ENCODE measurements at regions not wholly inside any gene's neighbourhood (a gene's known extent, or its start where the extent isn't known, plus 50 kb on each side); places are given as distances from the start of the nearest gene placed in this dataset.

DNA sequence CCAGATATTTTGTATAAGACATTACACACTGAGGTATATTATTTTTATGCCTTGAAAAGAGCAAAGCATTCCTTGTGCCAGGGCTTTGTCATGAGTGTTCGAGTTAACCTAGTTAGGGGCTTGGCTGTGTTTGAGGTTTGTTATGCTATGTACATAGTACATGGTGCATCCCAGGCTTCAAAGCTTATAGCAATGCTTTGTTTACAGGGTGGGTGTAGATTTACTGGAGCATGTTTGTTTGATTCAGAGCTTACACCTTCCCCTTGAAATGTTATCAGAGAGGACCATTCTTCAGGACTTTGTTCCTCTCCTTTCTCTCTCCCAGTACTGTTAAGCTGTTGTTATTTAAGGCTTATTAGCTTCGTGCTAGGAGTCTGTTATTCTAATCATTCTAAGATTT, 738.7 kb upstream of the LRRTM4 start (continued):
- TF ChIP-seq, protein P1, sequence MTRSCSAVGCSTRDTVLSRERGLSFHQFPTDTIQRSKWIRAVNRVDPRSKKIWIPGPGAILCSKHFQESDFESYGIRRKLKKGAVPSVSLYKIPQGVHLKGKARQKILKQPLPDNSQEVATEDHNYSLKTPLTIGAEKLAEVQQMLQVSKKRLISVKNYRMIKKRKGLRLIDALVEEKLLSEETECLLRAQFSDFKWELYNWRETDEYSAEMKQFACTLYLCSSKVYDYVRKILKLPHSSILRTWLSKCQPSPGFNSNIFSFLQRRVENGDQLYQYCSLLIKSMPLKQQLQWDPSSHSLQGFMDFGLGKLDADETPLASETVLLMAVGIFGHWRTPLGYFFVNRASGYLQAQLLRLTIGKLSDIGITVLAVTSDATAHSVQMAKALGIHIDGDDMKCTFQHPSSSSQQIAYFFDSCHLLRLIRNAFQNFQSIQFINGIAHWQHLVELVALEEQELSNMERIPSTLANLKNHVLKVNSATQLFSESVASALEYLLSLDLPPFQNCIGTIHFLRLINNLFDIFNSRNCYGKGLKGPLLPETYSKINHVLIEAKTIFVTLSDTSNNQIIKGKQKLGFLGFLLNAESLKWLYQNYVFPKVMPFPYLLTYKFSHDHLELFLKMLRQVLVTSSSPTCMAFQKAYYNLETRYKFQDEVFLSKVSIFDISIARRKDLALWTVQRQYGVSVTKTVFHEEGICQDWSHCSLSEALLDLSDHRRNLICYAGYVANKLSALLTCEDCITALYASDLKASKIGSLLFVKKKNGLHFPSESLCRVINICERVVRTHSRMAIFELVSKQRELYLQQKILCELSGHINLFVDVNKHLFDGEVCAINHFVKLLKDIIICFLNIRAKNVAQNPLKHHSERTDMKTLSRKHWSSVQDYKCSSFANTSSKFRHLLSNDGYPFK (CRISPR knock-in tag; IDR thresholded peaks at IDR 0.05; ENCODE audit: borderline replicate concordance), result no peak
- TF ChIP-seq ZNF432 (CRISPR knock-in tag; IDR thresholded peaks at IDR 0.05; ENCODE audit: borderline replicate concordance), result no peak
- 0 out of 2 replicates have a peak, but pooled peaks have one; percentile 32 for TF ChIP-seq KLF9 (CRISPR knock-in tag; IDR thresholded peaks at IDR 0.05; ENCODE audit: low read depth)
- TF ChIP-seq IRF2 (CRISPR knock-in tag; IDR thresholded peaks at IDR 0.05), result peak; percentile 87
- TF ChIP-seq, protein P2, sequence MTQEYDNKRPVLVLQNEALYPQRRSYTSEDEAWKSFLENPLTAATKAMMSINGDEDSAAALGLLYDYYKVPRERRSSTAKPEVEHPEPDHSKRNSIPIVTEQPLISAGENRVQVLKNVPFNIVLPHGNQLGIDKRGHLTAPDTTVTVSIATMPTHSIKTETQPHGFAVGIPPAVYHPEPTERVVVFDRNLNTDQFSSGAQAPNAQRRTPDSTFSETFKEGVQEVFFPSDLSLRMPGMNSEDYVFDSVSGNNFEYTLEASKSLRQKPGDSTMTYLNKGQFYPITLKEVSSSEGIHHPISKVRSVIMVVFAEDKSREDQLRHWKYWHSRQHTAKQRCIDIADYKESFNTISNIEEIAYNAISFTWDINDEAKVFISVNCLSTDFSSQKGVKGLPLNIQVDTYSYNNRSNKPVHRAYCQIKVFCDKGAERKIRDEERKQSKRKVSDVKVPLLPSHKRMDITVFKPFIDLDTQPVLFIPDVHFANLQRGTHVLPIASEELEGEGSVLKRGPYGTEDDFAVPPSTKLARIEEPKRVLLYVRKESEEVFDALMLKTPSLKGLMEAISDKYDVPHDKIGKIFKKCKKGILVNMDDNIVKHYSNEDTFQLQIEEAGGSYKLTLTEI (CRISPR knock-in tag; conservative IDR thresholded peaks at IDR 0.05), result no peak
- TF ChIP-seq, protein P3, sequence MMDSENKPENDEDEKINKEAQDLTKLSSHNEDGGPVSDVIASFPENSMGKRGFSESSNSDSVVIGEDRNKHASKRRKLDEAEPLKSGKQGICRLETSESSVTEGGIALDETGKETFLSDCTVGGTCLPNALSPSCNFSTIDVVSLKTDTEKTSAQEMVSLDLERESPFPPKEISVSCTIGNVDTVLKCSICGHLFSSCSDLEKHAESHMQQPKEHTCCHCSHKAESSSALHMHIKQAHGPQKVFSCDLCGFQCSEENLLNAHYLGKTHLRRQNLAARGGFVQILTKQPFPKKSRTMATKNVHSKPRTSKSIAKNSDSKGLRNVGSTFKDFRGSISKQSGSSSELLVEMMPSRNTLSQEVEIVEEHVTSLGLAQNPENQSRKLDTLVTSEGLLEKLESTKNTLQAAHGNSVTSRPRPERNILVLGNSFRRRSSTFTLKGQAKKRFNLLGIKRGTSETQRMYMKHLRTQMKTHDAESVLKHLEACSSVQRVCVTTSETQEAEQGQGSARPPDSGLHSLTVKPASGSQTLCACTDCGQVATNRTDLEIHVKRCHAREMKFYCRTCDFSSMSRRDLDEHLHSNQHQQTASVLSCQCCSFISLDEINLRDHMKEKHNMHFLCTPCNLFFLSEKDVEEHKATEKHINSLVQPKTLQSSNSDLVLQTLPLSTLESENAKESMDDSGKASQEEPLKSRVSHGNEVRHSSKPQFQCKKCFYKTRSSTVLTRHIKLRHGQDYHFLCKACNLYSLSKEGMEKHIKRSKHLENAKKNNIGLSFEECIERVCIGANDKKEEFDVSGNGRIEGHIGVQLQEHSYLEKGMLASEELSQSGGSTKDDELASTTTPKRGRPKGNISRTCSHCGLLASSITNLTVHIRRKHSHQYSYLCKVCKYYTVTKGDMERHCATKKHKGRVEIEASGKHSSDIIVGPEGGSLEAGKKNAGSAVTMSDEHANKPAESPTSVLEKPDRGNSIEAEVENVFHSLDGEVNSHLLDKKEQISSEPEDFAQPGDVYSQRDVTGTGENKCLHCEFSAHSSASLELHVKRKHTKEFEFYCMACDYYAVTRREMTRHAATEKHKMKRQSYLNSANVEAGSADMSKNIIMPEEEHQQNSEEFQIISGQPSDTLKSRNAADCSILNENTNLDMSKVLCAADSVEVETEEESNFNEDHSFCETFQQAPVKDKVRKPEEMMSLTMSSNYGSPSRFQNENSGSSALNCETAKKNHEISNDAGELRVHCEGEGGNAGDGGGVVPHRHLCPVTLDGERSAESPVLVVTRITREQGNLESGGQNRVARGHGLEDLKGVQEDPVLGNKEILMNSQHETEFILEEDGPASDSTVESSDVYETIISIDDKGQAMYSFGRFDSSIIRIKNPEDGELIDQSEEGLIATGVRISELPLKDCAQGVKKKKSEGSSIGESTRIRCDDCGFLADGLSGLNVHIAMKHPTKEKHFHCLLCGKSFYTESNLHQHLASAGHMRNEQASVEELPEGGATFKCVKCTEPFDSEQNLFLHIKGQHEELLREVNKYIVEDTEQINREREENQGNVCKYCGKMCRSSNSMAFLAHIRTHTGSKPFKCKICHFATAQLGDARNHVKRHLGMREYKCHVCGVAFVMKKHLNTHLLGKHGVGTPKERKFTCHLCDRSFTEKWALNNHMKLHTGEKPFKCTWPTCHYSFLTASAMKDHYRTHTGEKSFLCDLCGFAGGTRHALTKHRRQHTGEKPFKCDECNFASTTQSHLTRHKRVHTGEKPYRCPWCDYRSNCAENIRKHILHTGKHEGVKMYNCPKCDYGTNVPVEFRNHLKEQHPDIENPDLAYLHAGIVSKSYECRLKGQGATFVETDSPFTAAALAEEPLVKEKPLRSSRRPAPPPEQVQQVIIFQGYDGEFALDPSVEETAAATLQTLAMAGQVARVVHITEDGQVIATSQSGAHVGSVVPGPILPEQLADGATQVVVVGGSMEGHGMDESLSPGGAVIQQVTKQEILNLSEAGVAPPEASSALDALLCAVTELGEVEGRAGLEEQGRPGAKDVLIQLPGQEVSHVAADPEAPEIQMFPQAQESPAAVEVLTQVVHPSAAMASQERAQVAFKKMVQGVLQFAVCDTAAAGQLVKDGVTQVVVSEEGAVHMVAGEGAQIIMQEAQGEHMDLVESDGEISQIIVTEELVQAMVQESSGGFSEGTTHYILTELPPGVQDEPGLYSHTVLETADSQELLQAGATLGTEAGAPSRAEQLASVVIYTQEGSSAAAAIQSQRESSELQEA (CRISPR knock-in tag; IDR thresholded peaks at IDR 0.05; ENCODE audit: not compliant biosample characterization), result no peak
- TF ChIP-seq YY1 (IDR thresholded peaks at IDR 0.05; ENCODE audit: insufficient read depth, insufficient replicate concordance, low read depth, low read length), result no peak
- TF ChIP-seq, protein P4, sequence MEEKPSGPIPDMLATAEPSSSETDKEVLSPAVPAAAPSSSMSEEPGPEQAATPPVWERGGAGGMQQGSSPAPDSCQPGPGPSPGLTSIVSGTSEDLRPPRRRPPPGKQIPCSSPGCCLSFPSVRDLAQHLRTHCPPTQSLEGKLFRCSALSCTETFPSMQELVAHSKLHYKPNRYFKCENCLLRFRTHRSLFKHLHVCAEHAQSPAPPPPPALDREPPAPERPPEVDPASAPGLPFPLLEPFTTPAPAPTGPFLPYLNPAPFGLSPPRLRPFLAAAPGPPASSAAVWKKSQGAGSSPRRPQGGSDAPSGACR (CRISPR knock-in tag; IDR thresholded peaks at IDR 0.05), result no peak
- TF ChIP-seq ZMYM2 (CRISPR knock-in tag; IDR thresholded peaks at IDR 0.05), result no peak
- TF ChIP-seq SMAD9 (CRISPR knock-in tag; IDR thresholded peaks at IDR 0.05), result no peak
- no peak for TF ChIP-seq AGO2 (optimal IDR thresholded peaks at IDR 0.05; ENCODE audit: low read depth, low read length)
- no peak for TF ChIP-seq REL (CRISPR knock-in tag; conservative IDR thresholded peaks at IDR 0.05)
- TF ChIP-seq, protein P5, sequence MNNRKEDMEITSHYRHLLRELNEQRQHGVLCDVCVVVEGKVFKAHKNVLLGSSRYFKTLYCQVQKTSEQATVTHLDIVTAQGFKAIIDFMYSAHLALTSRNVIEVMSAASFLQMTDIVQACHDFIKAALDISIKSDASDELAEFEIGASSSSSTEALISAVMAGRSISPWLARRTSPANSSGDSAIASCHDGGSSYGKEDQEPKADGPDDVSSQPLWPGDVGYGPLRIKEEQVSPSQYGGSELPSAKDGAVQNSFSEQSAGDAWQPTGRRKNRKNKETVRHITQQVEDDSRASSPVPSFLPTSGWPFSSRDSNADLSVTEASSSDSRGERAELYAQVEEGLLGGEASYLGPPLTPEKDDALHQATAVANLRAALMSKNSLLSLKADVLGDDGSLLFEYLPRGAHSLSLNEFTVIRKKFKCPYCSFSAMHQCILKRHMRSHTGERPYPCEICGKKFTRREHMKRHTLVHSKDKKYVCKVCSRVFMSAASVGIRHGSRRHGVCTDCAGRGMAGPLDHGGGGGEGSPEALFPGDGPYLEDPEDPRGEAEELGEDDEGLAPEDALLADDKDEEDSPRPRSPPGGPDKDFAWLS (CRISPR knock-in tag; IDR thresholded peaks at IDR 0.05; ENCODE audit: borderline replicate concordance), result no peak
- TF ChIP-seq, protein P6, sequence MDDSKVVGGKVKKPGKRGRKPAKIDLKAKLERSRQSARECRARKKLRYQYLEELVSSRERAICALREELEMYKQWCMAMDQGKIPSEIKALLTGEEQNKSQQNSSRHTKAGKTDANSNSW (CRISPR knock-in tag; IDR thresholded peaks at IDR 0.05; ENCODE audit: borderline replicate concordance), result no peak

Data from HepG2 (cell line).